WTC11 (cell line): ENCODE measurements at regions not wholly inside any gene's neighbourhood (a gene's known extent, or its start where the extent isn't known, plus 50 kb on each side); places are given as distances from the start of the nearest gene placed in this dataset.

Experiments used
- ATAC-seq: fragments of 200-7000 bp; cut with Tn5 transposase; 2 replicates; pipeline ENCODE4 v1.10.0; 2021; ENCODE audit warnings: mild to moderate bottlenecking, moderate library complexity
- CTCF ChIA-PET: fragments of 300-600 bp; sonication (Branson Sonifier 250); formaldehyde crosslinking; loops from one replicate; lab custom pipeline; 2021; ENCODE audit warnings: antibody characterized with exemption; lab: Charles Lee
- POLR2A ChIA-PET: fragments of 350-600 bp; sonication (Branson Sonifier 250); formaldehyde crosslinking; loops from one replicate; lab custom pipeline; 2021; ENCODE audit warnings: antibody characterized with exemption; lab: Charles Lee
- DNase-seq: peaks from one replicate; pipeline ENCODE4 v3.0.0; 2021; ENCODE audit warnings: low spot score
- H3K27ac Mint-ChIP-seq: 2 replicates; pipeline ENCODE4 v1.8.0; 2021; ENCODE audit warnings: mixed read lengths
- H3K27me3 Mint-ChIP-seq: 2 replicates; pipeline ENCODE4 v1.8.0; 2021; ENCODE audit warnings: low read depth, mild to moderate bottlenecking, moderate library complexity, mixed read lengths
- H3K36me3 Mint-ChIP-seq: 2 replicates; pipeline ENCODE4 v1.8.0; 2021; ENCODE audit warnings: mixed read lengths
- H3K4me1 Mint-ChIP-seq: 2 replicates; pipeline ENCODE4 v1.8.0; 2022; ENCODE audit warnings: mixed read lengths
- H3K4me3 Mint-ChIP-seq: 2 replicates; pipeline ENCODE4 v1.8.0; 2021; ENCODE audit warnings: mild to moderate bottlenecking, moderate library complexity, mixed read lengths
- H3K9me3 Mint-ChIP-seq: 2 replicates; pipeline ENCODE4 v1.8.0; 2021; ENCODE audit warnings: mixed read lengths
- AR ChIP-seq: fragments of 250-450 bp; sonication (Bioruptor Pico); IDR thresholded peaks from 2 replicates; pipeline ENCODE4 v1.9.0; 2021; ENCODE audit warnings: mild to moderate bottlenecking
- ATF1 ChIP-seq: sonication (generic); formaldehyde crosslinking; IDR thresholded peaks from 2 replicates; pipeline ENCODE4 v1.8.1; 2023; ENCODE audit warnings: mild to moderate bottlenecking, moderate library complexity, missing genetic modification reagents
- CREM ChIP-seq: sonication (generic); formaldehyde crosslinking; IDR thresholded peaks from 2 replicates; pipeline ENCODE4 v1.8.1; 2022; ENCODE audit warnings: mild to moderate bottlenecking, missing genetic modification reagents, moderate library complexity
- ERG ChIP-seq: fragments of 250-450 bp; sonication (Bioruptor Pico); IDR thresholded peaks from 2 replicates; pipeline ENCODE4 v1.8.0; 2021; ENCODE audit warnings: mild to moderate bottlenecking
- FOXJ3 ChIP-seq: sonication (generic); formaldehyde crosslinking; IDR thresholded peaks from 2 replicates; pipeline ENCODE4 v1.9.0; 2021; ENCODE audit warnings: missing genetic modification reagents, mild to moderate bottlenecking, borderline replicate concordance
- GRHL2 ChIP-seq: fragments of 250-450 bp; sonication (Bioruptor Pico); IDR thresholded peaks from 2 replicates; pipeline ENCODE4 v1.8.0; 2022; ENCODE audit warnings: mild to moderate bottlenecking, moderate library complexity; ENCODE audit not compliant: insufficient replicate concordance, severe bottlenecking
- NFATC4 ChIP-seq: fragments of 250-450 bp; sonication (Bioruptor Pico); IDR thresholded peaks from 2 replicates; pipeline ENCODE4 v1.9.0; 2021; ENCODE audit warnings: mild to moderate bottlenecking
- NFYB ChIP-seq: sonication (generic); formaldehyde crosslinking; conservative IDR thresholded peaks from 2 replicates; pipeline ENCODE4 v1.8.0; 2022; ENCODE audit warnings: low read depth, missing genetic modification reagents
- OVOL2 ChIP-seq: fragments of 250-450 bp; sonication (Bioruptor Pico); IDR thresholded peaks from 2 replicates; pipeline ENCODE4 v1.9.0; 2021; ENCODE audit warnings: mild to moderate bottlenecking, borderline replicate concordance
- PREB ChIP-seq: sonication (generic); formaldehyde crosslinking; IDR thresholded peaks from 2 replicates; pipeline ENCODE4 v1.8.1; 2022; ENCODE audit warnings: mild to moderate bottlenecking, missing genetic modification reagents, moderate library complexity, borderline replicate concordance
- RELA ChIP-seq: sonication (generic); formaldehyde crosslinking; IDR thresholded peaks from 2 replicates; pipeline ENCODE4 v1.8.1; 2022; ENCODE audit warnings: missing genetic modification reagents, mild to moderate bottlenecking, borderline replicate concordance
- SMAD3 ChIP-seq: sonication (generic); formaldehyde crosslinking; IDR thresholded peaks from 2 replicates; pipeline ENCODE4 v1.8.0; 2022; ENCODE audit warnings: missing genetic modification reagents, mild to moderate bottlenecking, borderline replicate concordance
- STAT6 ChIP-seq: sonication (generic); formaldehyde crosslinking; conservative IDR thresholded peaks from 2 replicates; pipeline ENCODE4 v1.8.1; 2023; ENCODE audit warnings: mild to moderate bottlenecking, low read depth, missing genetic modification reagents, moderate library complexity
- ZBTB43 ChIP-seq: sonication (generic); formaldehyde crosslinking; IDR thresholded peaks from 2 replicates; pipeline ENCODE4 v1.8.1; 2023; ENCODE audit warnings: mild to moderate bottlenecking, missing genetic modification reagents
- ZNF121 ChIP-seq: sonication (generic); formaldehyde crosslinking; IDR thresholded peaks from 2 replicates; pipeline ENCODE4 v1.8.0; 2023; ENCODE audit warnings: missing genetic modification reagents
- ZNF219 ChIP-seq: sonication (generic); formaldehyde crosslinking; IDR thresholded peaks from 2 replicates; pipeline ENCODE4 v1.8.0; 2023; ENCODE audit warnings: missing genetic modification reagents, mild to moderate bottlenecking, borderline replicate concordance
- ZNF425 ChIP-seq: fragments of 250-450 bp; sonication (Bioruptor Pico); conservative IDR thresholded peaks from 2 replicates; pipeline ENCODE4 v1.9.0; 2021; ENCODE audit warnings: mild to moderate bottlenecking
- ZNF512 ChIP-seq: sonication (generic); formaldehyde crosslinking; IDR thresholded peaks from 2 replicates; pipeline ENCODE4 v1.8.1; 2022; ENCODE audit warnings: missing genetic modification reagents, borderline replicate concordance
- ZNF532 ChIP-seq: fragments of 250-450 bp; sonication (Bioruptor Pico); IDR thresholded peaks from 2 replicates; pipeline ENCODE4 v1.9.0; 2021; ENCODE audit warnings: mild to moderate bottlenecking, borderline replicate concordance

- H3K9me3 Mint-ChIP-seq = peaks cover 27% of the 10 kb centered on the region
- peak overlapping the region; percentile 78; the same call in 1 of the 2 replicates for H3K27ac Mint-ChIP-seq
- ChIA-PET CTCF (no interaction called here), POLR2A (no interaction called here)
- peak; percentile 94 for ATAC-seq
- peaks cover 24% of the 10 kb centered on the region for H3K4me1 Mint-ChIP-seq
- TF ChIP-seq PREB (CRISPR knock-in tag) = no peak
- TF ChIP-seq ZNF219 = no peak
- TF ChIP-seq AR (CRISPR knock-in tag) = no peak
- no peak for TF ChIP-seq SMAD3 (CRISPR knock-in tag)
- TF ChIP-seq OVOL2 (CRISPR knock-in tag) = no peak
- TF ChIP-seq NFATC4 (CRISPR knock-in tag) = no peak
- no peak for TF ChIP-seq FOXJ3
- TF ChIP-seq NFYB (CRISPR knock-in tag) = no peak
- no peak for TF ChIP-seq ATF1 (CRISPR knock-in tag)
- TF ChIP-seq GRHL2 (CRISPR knock-in tag) = no peak
- TF ChIP-seq ZNF532 = no peak
- TF ChIP-seq ZNF512 (CRISPR knock-in tag) = no peak
- TF ChIP-seq CREM (CRISPR knock-in tag) = no peak
- TF ChIP-seq ZNF121 (CRISPR knock-in tag) = no peak
- no peak for TF ChIP-seq ZNF425
- TF ChIP-seq ZBTB43 = no peak
- TF ChIP-seq RELA (CRISPR knock-in tag) = no peak
- TF ChIP-seq ERG (CRISPR knock-in tag) = no peak
- TF ChIP-seq STAT6 (CRISPR knock-in tag) = no peak
- no peaks in the 10 kb centered on the region for H3K27me3 Mint-ChIP-seq
- peak; percentile 50 for DNase-seq
- peaks cover 38% of the 10 kb centered on the region for H3K36me3 Mint-ChIP-seq
- H3K4me3 Mint-ChIP-seq = no peak overlapping the region
Observed at GRCh38 chr6:22036275-22036674, 260.6 kb downstream of the PRL start.
